Vagina (tissue), 2 donors: ENCODE measurements at regions not wholly inside any gene's neighbourhood (a gene's known extent, or its start where the extent isn't known, plus 50 kb on each side); places are given as distances from the start of the nearest gene placed in this dataset.

ENCODE experiments used
- POLR2A ChIP-seq, 2 donors: fragments of 450-650 bp; IDR thresholded peaks; one replicate each; pipeline ENCODE4 v1.6.1; 2017; ENCODE audit warnings: antibody characterized with exemption in 2 of 2, mild to moderate bottlenecking in 2 of 2, moderate library complexity in 2 of 2
- POLR2AphosphoS5 ChIP-seq, 2 donors: sonication (generic); formaldehyde crosslinking; IDR thresholded peaks; one replicate each; pipeline ENCODE4 v1.9.0; 2017; ENCODE audit warnings: antibody characterized with exemption in 2 of 2, mild to moderate bottlenecking in 2 of 2, low read depth in 1 of 2; ENCODE audit not compliant: insufficient read depth in 1 of 2
- TF ChIP-seq, protein P1 (sequence below), 3 experiments: fragments of 450-650 bp in 2 of 3; fragments of 200-600 bp in 1 of 3; sonication (generic) in 1 of 3; IDR thresholded peaks; one replicate each; pipeline ENCODE4 v1.5.1; 2017 to 2019; ENCODE audit warnings: antibody characterized with exemption in 3 of 3, mild to moderate bottlenecking in 2 of 3, moderate library complexity in 2 of 3

DNA sequence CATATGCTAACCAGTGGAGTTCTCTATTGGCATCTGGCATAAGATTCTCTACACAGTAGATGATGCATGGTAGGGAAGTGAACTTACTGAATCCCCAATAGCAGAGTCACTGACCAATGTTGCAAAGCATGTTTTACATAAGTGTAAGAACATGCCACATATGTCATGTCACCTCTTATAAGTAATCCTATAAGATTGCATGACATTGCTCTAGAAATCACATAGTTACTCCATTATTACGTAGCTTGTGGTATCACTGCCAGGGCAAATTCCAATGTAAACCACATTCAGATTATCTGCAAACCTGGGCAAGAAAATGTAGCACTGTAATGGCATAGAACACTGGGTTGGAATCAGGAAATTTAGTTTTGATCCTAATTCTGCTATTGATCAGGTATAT, 198.2 kb upstream of the UMPS start:
- TF ChIP-seq, protein P1, sequence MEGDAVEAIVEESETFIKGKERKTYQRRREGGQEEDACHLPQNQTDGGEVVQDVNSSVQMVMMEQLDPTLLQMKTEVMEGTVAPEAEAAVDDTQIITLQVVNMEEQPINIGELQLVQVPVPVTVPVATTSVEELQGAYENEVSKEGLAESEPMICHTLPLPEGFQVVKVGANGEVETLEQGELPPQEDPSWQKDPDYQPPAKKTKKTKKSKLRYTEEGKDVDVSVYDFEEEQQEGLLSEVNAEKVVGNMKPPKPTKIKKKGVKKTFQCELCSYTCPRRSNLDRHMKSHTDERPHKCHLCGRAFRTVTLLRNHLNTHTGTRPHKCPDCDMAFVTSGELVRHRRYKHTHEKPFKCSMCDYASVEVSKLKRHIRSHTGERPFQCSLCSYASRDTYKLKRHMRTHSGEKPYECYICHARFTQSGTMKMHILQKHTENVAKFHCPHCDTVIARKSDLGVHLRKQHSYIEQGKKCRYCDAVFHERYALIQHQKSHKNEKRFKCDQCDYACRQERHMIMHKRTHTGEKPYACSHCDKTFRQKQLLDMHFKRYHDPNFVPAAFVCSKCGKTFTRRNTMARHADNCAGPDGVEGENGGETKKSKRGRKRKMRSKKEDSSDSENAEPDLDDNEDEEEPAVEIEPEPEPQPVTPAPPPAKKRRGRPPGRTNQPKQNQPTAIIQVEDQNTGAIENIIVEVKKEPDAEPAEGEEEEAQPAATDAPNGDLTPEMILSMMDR (IDR thresholded peaks at IDR 0.05) = no peak
- TF ChIP-seq POLR2AphosphoS5 (IDR thresholded peaks at IDR 0.05; ENCODE audit: insufficient read depth in 1 of 2, low read depth in 1 of 2) (no peak), POLR2A (IDR thresholded peaks at IDR 0.05) (no peak)
